RKO (cell line): ENCODE measurements at regions not wholly inside any gene's neighbourhood (a gene's known extent, or its start where the extent isn't known, plus 50 kb on each side); places are given as distances from the start of the nearest gene placed in this dataset.

Experiments
- DNase-seq: peaks from one replicate; pipeline ENCODE4 v3.0.0-alpha.2; 2016; ENCODE audit warnings: low spot score

- no peak for DNase-seq
These were observed 95.9 kb upstream of the STX18 start for GRCh38 chr4:4637710-4638109.

- no peak for DNase-seq
These were observed 91.6 kb upstream of the STX18 start for GRCh38 chr4:4633431-4633830.

GRCh38 chr4:4631150-4631549 lies 89.3 kb upstream of the STX18 start:
- no peak for DNase-seq

GRCh38 chr4:4627906-4628305 lies 86.1 kb upstream of the STX18 start:
- no peak for DNase-seq

- no peak for DNase-seq
These were observed 85.3 kb upstream of the STX18 start for GRCh38 chr4:4627111-4627510.

GRCh38 chr4:4625488-4625887 lies 83.6 kb upstream of the STX18 start:
- DNase-seq, result no peak

- DNase-seq, result no peak
These were observed 82.5 kb upstream of the STX18 start for GRCh38 chr4:4624276-4624897.

GRCh38 chr4:4619821-4620220 lies 78.0 kb upstream of the STX18 start:
- DNase-seq, result no peak

- DNase-seq, result no peak
These were observed 77.0 kb upstream of the STX18 start for GRCh38 chr4:4618847-4619246.

- DNase-seq, result no peak
These were observed 73.3 kb upstream of the STX18 start for GRCh38 chr4:4614925-4615678.

- no peak for DNase-seq
These were observed 71.9 kb upstream of the STX18 start for GRCh38 chr4:4613641-4614286.

- DNase-seq, result no peak
These were observed 71.2 kb upstream of the STX18 start for GRCh38 chr4:4613126-4613465.

GRCh38 chr4:4610672-4611071 lies 68.8 kb upstream of the STX18 start:
- DNase-seq, result no peak

GRCh38 chr4:4609622-4610334 lies 67.9 kb upstream of the STX18 start:
- no peak for DNase-seq

GRCh38 chr4:4608214-4608537 lies 66.3 kb upstream of the STX18 start:
- DNase-seq, result no peak

GRCh38 chr4:4607336-4608213 lies 65.7 kb upstream of the STX18 start:
- no peak for DNase-seq

- DNase-seq, result no peak
These were observed 64.5 kb upstream of the STX18 start for GRCh38 chr4:4606321-4606720.

GRCh38 chr4:4605849-4606248 lies 64.0 kb upstream of the STX18 start:
- DNase-seq, result no peak

- DNase-seq, result no peak
These were observed 61.7 kb upstream of the STX18 start for GRCh38 chr4:4603592-4603991.

GRCh38 chr4:4603067-4603466 lies 61.2 kb upstream of the STX18 start:
- DNase-seq, result no peak

- no peak for DNase-seq
These were observed 60.6 kb upstream of the STX18 start for GRCh38 chr4:4602468-4602867.

- no peak for DNase-seq
These were observed 60.0 kb upstream of the STX18 start for GRCh38 chr4:4601803-4602369.
